GM19099 (cell line): ENCODE measurements at regions not wholly inside any gene's neighbourhood (a gene's known extent, or its start where the extent isn't known, plus 50 kb on each side); places are given as distances from the start of the nearest gene placed in this dataset.

Experiments used
- POLR2A ChIP-seq: IDR thresholded peaks from 3 replicates; pipeline ENCODE4 v1.6.1; 2011; ENCODE audit warnings: low read depth; ENCODE audit not compliant: insufficient read length; ENCODE audit errors: extremely low read depth

DNA sequence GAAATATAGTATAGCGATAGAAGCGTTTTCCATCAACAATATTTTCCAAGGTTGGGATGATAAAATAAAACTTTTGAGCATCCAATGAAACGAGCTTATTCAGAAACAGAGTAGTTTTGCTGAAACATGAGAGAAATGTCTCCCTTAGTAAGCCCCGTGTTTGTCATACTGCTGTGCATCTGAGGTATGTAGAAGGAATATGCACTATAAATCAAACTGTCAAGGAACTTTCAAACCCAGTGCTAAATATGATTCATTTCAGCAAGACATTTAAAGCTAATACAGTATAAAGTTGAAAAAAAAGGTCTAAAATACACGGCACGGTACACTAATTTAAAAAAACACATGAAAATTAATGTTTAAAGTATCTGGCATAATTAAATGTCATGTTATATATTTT, 546.2 kb downstream of the SLITRK5 start:
- TF ChIP-seq POLR2A: no peak

- TF ChIP-seq POLR2A: no peak
These were observed 546.7 kb downstream of the SLITRK5 start for GRCh38 chr13:88217883-88218282.

DNA sequence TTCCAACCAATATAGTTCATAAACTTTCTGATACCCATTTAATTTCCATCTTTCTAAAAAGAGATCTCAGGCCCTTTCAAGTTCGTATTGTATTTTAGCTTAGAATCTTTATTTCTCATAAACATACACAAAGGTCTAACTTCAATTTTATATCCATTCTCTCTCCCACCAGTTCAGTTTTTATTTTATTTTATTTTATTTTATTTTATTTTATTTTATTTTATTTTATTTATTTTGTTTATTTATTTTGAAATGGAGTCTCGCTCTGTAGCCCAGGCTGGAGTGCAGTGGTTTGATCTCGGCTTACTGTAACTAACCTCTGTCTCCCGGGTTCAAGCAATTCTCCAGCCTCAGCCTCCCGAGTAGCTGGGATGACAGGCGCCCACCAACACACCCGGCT, 552.8 kb downstream of the SLITRK5 start:
- no peak for TF ChIP-seq POLR2A

GRCh38 chr13:88235441-88235840, 564.3 kb downstream of the SLITRK5 start:
- no peak for TF ChIP-seq POLR2A

DNA sequence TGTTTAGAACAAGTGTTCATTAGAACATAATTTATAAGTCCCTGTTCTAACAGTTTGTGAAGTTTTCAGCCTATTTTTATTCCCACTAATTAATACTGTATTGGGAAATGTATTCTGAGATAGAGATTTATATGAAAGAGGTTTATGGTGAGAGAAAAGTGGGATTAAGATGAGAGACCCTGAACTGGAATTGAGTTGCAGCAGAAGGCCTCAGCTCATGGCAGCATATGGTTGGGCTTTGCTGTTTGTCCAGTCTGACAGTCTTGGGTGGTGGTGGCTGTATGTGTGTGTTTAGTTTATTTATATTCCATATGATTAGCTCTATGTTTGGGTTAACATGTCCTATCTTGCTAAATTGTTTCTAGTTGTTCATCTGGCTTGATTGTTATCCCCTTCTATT, 575.1 kb downstream of the SLITRK5 start:
- TF ChIP-seq POLR2A: no peak

- TF ChIP-seq POLR2A: no peak
These were observed 577.2 kb downstream of the SLITRK5 start for GRCh38 chr13:88248393-88248792.

- no peak for TF ChIP-seq POLR2A
These were observed 586.5 kb downstream of the SLITRK5 start for GRCh38 chr13:88257706-88258105.

- TF ChIP-seq POLR2A: no peak
These were observed 592.6 kb downstream of the SLITRK5 start for GRCh38 chr13:88263808-88264207.

DNA sequence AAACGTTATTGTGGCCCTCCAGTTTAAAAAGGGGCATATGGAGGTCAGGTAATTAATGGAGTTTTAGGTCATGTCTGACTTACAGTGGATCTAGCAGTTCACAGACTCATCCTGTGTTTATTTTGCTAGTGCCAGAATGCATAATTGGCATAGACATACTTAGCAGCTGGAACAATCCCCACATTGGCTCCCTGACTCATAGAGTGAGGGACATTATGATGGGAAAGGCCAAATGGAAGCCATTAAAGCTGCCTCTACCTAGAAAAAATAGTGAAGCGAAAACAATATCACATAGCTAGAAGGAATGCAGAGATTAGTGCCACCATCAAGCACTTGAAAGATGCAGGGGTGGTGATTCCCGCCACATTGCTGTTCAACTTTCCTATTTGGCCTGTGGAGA, 610.7 kb downstream of the SLITRK5 start:
- no peak for TF ChIP-seq POLR2A

DNA sequence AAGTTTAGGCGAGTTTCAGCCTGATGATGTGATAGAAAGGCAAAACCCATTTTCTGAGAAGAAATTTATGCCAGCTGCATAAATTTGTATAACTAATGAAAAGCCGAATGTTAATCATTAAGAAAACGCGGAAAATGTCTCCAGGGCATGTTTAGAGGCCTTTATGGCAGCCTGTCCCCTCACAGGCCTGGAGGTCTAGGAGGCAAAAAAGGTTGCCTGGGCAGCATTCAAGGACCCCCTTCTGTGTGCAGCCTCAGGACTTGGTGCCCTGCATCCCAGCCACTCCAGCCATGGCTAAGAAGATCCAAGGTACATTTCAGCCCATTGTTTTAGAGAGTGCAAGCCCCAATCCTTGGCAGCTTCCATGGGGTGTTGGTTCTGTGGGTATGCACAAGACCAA, 614.2 kb downstream of the SLITRK5 start:
- TF ChIP-seq POLR2A: no peak

GRCh38 chr13:88288326-88288725, 617.2 kb downstream of the SLITRK5 start:
- TF ChIP-seq POLR2A: no peak

- no peak for TF ChIP-seq POLR2A
These were observed 623.2 kb downstream of the SLITRK5 start for GRCh38 chr13:88294368-88294767.

DNA sequence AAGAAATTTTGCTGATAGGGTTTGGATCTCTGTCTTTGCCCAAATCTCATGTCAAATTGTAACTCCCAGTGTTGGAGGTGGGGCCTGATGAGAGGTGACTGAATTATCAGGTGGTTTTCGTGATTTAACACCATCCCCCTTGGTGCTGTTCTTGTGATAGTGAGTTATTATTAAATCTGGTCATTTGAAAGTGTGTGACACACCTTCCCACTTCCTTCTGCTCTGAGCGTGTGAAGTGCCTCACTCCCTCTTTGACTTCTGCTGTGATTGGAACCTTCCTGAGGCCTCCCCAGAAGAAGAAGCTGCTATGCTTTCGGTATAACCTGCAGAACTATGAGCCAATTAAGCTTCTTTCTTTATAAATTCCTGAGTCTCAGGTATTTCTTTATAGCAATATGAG, 632.0 kb downstream of the SLITRK5 start:
- TF ChIP-seq POLR2A: no peak

GRCh38 chr13:88303605-88304004, 632.4 kb downstream of the SLITRK5 start:
- TF ChIP-seq POLR2A: no peak

DNA sequence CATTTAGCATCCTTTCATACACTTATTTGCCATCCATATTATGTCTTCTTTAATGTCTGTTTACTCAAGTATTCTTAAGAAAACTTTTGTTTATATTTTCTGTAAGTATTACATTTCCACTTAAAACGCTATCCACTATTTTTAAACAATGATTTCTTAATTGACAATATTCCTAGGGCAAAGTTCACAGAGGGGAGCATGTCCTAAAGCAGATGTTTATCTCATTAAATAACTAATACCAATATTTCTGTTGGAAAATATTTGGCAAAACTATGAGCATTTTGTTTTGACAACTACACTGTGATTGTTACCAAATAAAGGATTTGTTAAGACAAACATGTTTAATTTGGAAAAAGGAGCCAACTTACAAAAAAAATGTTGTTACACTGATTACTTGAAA, 643.3 kb downstream of the SLITRK5 start:
- TF ChIP-seq POLR2A: no peak

DNA sequence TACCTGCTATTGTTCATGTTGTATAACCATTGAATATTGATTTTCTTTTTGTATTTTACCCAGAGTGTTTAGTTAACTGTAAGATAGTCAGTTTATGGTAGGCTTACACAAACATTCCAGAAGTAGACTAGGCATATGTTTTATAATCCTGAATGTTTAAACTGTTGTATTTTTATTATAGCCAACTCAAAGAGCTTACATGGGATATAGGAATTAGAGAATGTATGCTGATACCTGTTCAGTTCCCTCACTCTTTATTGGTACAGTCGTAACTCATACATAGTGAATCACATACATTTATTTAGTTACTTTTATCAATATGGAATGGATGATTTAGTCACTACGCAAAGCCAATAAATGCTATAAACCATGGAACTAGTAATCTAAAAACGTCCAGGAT, 657.9 kb downstream of the SLITRK5 start:
- no peak for TF ChIP-seq POLR2A

DNA sequence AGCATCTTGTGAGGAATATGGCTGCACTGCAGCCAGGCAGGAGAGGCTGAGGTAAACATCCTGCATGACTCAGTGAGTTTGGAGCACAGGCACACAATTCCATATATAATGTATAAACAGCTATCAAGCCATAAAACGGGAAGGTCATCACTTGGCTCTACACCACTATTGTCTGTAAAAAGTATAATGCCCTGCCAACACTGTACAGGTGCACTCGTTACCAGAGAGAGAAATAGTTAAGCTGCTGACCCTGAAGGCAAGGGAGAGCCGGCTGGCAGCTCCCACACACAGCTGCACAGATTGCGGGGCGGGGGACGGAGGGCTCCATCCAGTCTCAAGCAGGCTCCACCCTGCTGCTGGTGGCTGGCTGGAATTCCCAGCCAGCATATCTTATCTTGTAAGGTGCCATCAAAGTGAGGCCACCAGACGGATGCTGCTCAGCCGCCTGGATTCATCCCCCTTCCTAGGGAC, 668.1 kb downstream of the SLITRK5 start:
- no peak for TF ChIP-seq POLR2A
